Umbilical cord (tissue), 1 donor: ENCODE measurements at regions not wholly inside any gene's neighbourhood (a gene's known extent, or its start where the extent isn't known, plus 50 kb on each side); places are given as distances from the start of the nearest gene placed in this dataset.
"Not testable (repeated sequence)": the region's sequence is repeated elsewhere in the genome, so short reads cannot be mapped to it uniquely, and the experiment has no call there.

Experiments
- DNase-seq: peaks from one replicate; pipeline ENCODE4 v3.0.0-alpha.2; 2015; ENCODE audit warnings: low spot score

DNA sequence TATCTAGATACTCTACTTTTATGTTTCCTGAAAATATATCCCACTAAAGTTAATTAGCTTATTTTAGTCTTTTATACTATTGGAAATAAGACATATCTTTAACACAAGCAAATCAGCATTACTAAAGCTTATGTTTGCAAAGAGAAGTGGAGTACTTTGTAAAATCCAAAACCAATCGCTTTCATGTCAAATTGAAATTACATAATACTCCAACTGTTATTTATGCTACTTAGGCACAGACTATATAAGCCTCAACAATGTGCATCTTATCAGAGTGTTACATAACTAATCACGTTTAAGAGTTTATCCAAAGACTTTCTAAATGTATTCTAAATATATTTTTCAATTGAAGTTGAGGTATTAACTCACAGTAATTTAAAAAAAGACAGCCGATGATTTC is 200.0 kb downstream of the PCDH20 start:
- DNase-seq: no peak

DNA sequence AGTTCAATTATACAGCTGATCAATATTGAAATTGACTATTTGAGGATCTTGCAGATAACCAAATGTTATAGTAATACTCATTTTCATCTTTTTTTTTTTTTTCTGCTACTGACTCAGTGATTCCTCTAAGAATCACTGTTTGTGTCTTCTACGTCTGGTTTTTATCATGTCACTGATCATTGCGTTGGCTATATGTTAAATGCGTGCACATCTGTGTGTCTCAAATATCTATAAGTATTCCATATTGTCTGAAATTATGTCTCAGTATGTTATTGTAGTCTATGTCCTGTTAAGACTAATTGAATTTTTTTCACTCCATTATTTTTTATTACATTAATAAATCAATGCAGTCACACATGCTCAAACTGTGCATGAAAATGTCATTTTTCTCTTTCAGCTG is 200.5 kb downstream of the PCDH20 start:
- peak; percentile 42 for DNase-seq

DNA sequence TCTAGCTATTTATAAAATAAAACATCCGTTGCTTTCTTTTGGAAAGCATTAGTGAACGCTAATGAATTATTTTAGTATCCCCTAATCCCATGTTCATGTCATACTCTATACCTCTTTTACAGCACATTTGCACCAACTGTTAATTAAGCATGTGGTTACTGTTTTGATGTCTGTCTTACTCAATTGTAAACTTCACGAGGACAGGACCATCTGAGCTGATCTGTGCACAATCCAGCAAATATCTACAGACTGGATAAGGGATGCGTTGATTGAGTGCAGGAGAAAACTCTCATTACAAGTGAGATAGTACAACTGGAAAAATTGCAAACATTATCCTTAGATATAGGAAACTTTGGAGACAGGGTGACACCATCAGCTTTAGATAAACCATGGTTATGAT is 201.1 kb downstream of the PCDH20 start:
- peak; percentile 44 for DNase-seq

DNA sequence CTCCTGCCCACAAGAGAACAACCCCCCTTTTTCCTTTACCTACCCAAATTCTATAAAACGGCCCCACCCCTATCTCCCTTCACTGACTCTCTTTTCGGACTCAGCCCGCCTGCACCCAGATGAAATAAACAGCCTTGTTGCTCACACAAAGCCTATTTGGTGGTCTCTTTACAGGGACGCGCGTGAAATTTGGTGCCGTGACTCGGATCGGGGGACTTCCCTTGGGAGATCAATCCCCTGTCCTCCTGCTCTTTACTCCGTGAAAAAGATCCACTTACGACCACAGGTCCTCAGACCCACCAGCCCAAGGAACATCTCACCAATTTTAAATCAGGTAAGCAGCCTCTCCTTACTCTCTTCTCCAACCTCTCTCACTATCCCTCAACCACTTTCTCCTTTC is 209.8 kb downstream of the PCDH20 start:
- not testable (repeated sequence) for DNase-seq

DNA sequence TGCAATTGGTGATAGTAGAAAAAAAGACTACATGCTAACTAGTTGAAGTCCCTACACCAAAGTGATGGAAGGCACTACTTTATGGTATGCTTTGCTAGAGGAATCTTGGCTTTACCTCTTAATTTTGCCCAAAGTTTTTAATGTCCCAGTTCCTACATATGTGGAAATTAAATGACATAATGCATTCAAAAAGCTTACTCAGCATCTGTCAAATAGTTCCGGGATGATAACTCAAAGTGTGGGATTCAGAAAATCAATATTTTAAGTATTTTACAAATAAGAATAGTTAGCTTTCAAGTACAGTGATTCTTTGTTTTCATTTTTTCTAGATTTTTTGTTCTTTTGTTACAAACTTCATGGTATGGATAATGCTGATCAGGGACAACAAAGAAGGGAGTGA is 211.6 kb downstream of the PCDH20 start:
- no peak for DNase-seq

DNA sequence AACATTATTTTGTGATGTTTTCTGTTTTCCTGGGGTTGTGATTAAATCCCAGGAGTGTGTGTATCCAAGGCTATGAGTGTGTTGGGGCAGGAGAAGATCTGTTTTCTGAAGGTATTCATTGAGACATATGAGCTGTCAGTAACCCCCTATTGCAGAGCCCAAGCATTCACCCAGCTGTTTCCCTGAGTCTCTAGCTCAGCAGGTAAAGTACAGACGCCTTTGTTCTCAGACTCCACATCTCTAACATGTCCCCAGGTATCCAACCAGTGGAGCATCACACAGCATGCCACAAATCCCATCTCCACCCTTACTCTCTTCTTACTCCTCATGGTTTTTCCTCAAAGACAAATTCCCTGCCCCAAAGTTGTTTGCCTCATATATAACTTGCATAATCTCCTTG is 213.6 kb downstream of the PCDH20 start:
- no peak for DNase-seq

DNA sequence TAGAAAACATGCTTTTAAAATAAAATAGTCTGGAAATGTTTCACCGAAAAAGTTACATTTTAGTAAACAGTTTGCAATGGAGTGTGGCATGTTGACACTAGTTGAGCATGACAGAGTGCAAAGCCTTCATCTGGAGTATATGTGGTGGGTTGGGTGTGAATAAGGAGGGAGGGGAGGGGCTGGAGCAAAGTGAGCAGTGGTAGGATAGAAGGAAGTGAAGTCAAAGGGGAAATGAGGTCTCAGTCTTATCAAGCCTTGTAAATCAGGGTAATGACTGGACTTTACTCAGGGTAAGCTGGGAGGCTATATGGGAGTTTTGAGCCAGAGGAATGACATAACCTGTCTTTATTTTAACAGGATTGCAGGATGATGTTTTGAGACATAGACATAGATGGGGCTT is 222.8 kb downstream of the PCDH20 start:
- no peak for DNase-seq

DNA sequence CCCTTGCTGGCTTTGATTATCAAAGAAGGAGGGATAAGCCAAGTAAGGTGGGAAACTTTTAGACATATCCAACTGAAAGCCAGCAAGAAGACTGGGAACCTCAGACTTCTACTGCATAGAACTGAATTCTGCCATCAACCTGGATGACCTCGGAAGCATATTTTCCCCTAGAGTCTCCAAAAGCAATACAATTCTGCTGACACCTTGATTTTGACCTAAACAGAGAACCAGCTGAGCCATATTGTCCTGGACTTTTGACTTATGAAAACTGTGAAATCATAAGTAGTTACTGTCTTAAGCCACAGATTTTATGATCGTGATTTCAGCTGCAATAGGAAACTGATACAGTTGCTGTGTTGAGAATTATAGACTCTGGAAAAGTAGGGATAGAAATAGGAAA is 227.6 kb downstream of the PCDH20 start:
- no peak for DNase-seq

DNA sequence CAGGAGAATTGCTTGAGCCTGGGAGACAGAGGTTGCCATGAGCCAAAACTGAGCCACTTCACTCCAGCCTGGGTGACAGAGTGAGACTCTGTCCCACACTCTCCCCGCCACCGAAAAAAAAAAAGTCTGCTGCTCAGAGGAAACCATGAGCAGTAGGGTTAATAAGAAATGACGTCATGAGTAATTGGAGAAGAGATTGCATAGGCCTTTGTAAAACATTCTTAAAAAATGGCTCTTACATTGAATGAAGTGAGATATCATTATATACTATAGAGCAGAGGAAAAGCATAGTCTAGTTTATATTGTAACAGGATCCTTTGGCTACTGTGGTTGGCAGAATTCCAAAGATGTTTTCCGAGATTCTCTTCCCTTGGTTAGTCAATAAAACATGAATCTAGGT is 228.2 kb downstream of the PCDH20 start:
- no peak for DNase-seq

DNA sequence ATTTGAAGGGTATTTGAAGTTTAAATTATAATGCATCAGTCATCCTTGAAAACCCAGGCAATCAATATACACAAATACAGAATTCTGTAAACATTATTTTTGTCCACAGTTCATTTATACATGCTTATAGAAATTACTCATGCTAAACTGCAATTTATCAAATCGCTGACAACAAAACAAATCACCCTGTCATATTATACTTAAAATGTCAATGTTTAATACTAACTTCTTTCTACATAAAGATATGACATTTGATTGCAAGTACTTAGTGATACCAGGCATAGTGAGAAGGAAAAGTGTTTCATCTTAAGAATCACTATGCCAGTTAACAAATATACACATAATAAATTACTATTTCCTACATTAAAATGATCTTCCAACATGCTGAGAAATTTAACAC is 232.0 kb downstream of the PCDH20 start:
- DNase-seq: no peak

DNA sequence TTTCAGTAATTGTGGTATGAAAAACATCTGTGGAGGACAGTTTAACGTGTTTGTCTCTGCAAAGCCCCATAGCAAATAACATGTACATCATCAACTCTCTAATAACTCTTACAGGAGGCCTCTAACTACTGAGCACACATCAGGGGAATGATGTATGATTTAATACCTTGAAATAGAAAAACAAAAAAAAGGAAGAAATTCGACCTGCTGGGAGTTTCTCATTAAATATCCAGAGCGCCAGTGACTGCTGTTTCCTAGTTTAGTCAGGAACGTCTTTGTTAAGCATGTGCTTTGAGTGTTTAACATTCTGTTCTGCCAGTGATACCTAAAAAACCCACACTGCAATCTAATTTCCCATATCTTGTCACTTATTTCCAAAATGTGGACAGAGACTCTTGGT is 235.4 kb downstream of the PCDH20 start:
- no peak for DNase-seq

DNA sequence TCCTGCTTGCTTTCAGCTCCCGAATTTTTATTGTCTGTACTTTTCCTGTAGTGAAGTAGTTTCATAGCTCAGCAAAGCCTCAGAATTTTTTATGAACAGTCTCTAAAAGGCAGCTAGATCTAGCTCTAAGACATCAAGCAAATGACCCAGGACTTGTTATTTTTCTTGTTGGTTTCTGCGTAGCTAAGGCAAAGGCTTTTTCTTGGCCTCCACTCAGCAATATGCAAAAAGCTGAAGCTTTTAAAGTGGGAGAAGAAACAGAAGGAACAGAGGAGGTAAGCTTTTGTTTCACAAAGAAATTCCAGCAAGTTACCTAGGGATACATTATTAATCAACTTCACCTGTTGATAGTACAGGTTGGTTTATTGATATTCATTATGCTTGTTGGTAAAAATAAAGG is 235.9 kb downstream of the PCDH20 start:
- DNase-seq: no peak

DNA sequence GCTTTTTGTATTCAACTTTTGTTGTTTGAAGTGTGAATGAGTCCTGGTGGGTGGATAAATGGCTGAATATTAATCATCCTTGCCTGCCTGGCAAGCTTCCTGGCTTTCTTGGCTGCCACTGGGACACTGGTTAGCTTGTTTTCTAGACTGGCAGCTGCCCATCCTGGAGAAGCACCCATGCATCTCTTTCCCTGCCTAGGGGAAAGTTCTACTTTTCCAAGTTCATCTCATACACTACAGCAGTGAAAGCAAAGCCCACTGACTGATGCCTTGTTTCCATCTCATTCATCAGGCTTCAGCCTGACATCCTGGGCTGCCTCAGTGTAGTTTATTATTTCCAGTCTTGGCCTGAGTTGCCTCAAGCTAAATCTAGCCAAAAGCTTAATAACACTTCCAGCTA is 244.8 kb downstream of the PCDH20 start:
- DNase-seq: no peak

DNA sequence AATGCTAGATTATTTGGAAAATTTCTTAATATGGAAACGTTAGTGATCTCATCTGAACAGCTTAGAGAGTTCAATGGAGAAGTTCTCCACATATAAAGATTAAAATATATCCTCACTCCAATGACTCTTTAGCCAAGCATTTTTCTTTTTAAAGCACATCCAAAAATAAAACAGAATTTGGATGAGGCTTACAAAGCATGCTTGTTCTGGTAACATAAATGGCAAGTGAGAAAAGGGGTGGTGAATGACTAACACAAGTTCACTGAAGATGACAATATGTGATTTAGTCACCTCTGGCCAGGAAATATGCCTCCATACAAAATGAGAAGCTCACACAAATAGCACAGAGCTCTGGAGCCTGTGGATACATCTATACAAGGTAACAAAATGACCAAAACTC is 253.0 kb downstream of the PCDH20 start:
- DNase-seq: peak; percentile 24

DNA sequence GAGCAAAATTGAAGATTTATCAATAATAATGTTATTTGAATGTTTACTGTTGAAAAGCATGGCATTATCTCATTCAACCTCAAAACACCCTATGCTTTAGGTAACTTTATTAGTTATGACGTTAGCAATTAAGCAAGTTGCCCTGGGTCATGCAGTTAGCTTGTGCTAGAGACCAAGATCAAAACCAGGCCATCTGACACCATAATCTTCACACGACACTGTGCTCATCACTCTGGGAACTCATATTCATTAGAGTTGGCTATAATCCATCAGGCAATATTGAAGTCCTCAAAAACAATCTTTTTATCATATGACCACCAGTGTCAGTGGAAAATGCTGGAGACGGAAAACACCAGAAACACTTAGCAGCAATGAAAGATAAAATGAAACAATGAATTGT is 253.5 kb downstream of the PCDH20 start:
- DNase-seq: no peak

DNA sequence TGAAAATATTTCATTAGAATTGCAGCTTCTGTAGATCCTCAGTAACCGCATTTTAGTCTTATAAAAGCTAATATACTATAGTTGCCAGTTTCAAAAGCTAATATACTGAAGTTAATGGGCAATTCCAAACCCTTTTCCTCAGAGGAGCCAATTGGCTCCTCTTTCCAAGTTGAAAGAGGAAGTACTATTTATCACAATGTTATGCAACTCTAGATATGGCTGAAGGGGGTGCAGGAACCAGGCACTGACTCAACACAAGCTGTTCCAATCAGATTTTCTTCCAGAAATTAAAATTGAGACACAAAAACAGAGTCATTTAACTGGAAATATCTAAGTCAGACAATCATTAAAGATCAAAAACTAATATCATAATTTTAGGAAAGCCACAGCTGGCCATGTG is 258.9 kb downstream of the PCDH20 start:
- DNase-seq: no peak

DNA sequence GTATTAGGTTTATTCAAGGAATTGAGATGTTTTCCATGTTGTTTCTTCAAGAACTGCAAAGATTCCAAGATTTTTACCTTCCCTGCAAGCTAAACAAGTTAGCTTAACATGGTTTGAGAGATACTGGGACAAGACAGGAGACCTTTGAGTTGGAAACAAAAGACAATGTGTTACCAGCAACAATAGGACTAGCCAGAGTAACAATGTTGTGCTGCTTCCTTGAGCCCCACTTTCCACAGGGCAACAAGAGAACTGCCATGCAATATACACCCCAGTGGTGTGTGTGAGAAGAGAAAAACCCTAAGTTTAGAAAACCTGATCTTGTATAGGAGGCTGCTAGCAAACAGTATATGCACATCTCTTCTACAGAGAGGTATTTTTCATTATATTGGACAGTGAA is 264.6 kb downstream of the PCDH20 start:
- DNase-seq: no peak

DNA sequence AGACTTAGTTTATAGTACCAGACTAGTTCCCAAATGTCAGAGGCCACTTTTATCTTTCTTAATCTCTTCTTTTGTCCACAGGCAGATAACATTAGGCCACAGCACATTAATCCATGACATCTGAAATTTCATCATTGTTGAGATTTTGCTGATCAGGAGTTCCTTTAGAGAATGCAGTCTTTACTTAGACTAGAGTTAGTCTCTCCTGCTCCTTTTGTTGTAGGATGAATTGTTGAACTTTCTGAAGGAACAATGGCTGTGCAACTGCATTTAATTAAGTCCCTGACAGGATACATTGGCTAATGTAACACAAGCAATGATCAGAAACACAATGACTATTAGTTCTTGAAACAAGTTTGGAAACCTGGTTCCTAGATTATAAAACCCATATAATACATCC is 266.3 kb downstream of the PCDH20 start:
- DNase-seq: no peak

DNA sequence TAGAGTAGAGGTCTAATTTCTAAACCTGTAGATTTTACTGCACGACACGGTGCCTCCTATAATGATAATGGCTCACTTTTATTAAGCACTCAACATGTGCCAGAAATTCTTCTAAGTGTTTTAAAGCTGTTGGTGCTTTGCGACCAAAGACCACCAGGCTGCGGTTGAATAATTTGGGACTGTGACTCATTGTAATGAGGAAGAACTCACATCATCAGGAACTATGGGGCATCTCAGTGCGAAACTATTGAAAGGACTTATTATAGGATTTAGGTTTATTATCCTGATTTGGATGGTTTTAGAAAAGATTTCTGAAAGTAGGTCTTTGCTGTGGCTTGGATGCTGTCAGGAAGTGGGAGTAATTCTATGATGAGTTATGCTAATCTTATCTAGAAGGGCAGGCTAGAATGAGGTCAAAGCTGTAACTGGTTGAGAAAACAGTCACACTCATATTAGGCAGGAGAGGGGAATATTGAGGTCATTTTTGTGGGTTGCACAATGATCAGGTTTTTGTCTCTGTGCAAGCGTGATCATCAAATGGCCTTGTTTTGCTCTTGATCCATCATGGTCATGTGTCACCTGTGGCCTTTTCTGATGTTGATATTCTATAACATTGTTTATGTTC is 266.8 kb downstream of the PCDH20 start:
- DNase-seq: peak; percentile 53

DNA sequence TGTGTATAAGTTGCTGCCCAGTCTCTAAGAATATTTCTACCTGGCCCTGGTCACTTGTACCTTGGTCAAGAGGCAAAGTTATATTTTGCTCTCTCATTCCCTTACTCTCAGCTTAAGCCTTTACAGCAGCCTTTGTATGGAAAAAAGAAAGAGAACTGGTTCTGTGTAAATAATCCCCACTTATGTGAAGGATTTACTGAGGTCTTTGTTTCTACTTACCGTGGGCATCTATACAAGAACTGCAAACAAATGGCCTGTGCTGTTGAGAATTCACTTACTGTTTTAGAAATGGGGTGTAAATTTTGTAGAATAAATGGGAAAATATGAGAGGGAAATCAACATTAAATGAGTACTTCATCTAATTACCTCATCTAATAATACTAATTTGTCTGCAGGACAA is 267.4 kb downstream of the PCDH20 start:
- DNase-seq: no peak

DNA sequence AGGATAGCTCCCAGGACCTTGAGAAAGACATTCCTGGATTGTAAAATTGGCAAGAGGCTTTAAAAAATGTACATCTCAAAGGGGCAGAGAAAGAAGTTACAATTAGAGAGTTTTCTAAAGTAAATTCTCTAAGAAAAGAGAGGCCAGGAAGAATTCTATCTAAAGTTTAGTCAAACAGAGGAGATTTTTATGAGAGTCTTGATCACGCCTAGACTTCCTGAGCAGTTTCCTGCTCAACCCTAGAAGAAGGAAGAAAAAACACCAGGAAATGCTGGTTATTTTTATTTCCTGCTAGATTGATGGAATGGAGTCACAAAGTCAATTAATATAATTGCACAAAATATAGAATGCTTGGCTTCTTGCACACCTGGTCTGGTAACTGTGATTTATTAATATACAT is 269.1 kb downstream of the PCDH20 start:
- no peak for DNase-seq

DNA sequence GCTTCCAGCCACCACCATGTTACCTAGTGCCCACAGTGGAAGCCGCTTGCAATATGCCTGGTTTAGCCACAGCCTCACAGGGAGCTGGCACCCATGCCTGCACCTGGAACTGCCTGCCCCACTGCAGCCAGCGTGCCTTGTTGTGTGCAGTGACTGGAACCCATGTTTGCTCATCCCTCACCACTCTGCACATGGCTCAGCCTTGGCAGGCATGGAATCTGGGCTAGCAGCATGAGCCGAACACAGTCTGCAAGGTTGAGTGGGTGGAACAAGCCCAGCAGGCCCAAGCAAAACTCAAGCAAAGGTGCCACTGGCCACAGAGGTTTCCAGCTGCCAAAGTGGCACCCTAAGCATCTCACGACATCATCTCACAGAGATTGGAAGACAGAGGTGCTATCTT is 269.5 kb downstream of the PCDH20 start:
- no peak for DNase-seq

DNA sequence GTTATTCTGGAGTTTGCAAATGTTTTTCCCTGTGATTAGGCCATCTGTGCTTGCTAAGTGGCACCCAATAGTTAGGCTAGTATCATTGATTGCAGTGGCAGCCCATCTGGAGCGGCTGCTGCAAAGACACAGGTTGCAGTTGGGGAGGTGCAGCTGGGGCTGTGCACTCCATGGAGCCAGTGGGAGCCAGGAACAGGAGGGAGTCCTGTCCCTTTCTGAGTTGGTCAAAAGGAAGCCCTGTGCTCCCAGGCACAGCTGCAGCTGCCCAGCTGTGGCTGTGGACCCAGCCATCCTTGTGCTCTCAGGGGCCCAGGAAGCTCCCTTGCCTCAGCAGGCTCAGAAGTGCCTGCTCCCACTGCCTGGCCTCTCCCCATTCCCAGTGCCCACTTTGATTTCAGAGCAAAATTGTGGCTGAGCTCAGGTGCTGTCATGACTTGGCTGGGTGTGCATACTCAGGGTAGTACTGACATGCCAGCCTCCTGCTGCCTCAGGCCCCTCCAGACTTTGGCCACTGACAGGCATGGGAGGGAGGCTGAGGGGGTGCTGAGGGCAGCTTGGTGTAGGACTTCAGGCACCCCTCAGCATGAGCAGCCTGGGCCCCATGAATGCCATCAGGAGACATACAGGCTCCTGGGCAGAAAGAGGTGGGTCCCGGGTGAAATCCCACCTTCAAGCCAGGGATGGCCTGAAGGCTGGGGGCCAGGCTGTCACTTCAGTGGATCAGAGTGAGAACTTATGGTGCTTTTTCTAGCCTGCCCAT is 270.6 kb downstream of the PCDH20 start:
- no peak for DNase-seq

DNA sequence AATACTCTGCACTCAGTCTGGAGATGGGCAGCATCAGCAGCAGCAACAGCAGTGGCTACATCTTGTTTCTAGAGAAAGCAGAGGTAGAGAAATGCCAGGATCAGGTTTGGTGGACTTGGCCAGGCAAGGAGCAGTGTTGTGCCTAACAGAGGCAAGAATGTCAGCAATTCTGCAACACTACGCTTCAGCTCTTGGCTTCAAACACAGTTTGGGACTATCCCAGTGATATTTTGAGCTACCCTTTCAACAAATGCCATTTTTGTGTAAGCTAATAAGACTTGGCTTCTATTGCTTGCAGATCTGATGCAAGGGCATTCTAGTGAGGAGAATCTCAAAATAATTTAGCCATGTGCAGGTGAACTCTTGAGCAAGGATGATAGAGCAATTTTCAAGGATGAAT is 271.3 kb downstream of the PCDH20 start:
- no peak for DNase-seq
